GM23338 (cell line): ENCODE measurements at regions not wholly inside any gene's neighbourhood (a gene's known extent, or its start where the extent isn't known, plus 50 kb on each side); places are given as distances from the start of the nearest gene placed in this dataset.

Experiments used
- ATAC-seq: fragments of 200-7000 bp; cut with Tn5 transposase; 3 replicates; pipeline ENCODE4 v1.9.1; 2020
- DNase-seq: peaks from one replicate; pipeline ENCODE4 v3.0.0-alpha.2; 2015; ENCODE audit warnings: low spot score
- H2AFZ ChIP-seq: fragments of 200-600 bp; sonication (generic); 2 replicates; pipeline ENCODE4 v1.8.0; 2016; ENCODE audit warnings: antibody characterized with exemption, mild to moderate bottlenecking, moderate library complexity
- H3F3A ChIP-seq: fragments of 200-600 bp; sonication (generic); replicated peaks from 2 replicates; pipeline ENCODE4 v1.8.0; 2017; ENCODE audit warnings: antibody characterized with exemption, mixed run types, low read depth
- H3K27ac ChIP-seq: fragments of 200-600 bp; sonication (generic); 2 replicates; pipeline ENCODE4 v1.6.1; 2016; ENCODE audit warnings: low read depth
- H3K27me3 ChIP-seq: fragments of 200-600 bp; sonication (generic); 2 replicates; pipeline ENCODE4 v1.8.0; 2016; ENCODE audit warnings: mild to moderate bottlenecking, mixed run types, moderate library complexity; ENCODE audit not compliant: insufficient read depth
- H3K36me3 ChIP-seq: fragments of 200-600 bp; sonication (generic); 2 replicates; pipeline ENCODE4 v1.8.0; 2016; ENCODE audit warnings: mild to moderate bottlenecking; ENCODE audit not compliant: insufficient read depth
- H3K4me1 ChIP-seq: fragments of 200-600 bp; sonication (generic); 2 replicates; pipeline ENCODE4 v1.8.0; 2016; ENCODE audit warnings: mild to moderate bottlenecking, moderate library complexity; ENCODE audit not compliant: insufficient read depth
- H3K4me2 ChIP-seq: fragments of 200-600 bp; sonication (generic); 2 replicates; pipeline ENCODE4 v1.7.1; 2017; ENCODE audit warnings: mixed run types
- H3K4me3 ChIP-seq: fragments of 200-600 bp; sonication (generic); 2 replicates; pipeline ENCODE4 v1.6.1; 2016; ENCODE audit warnings: mixed run types
- H3K79me2 ChIP-seq: fragments of 200-600 bp; sonication (generic); replicated peaks from 2 replicates; pipeline ENCODE4 v1.8.0; 2017; ENCODE audit warnings: mild to moderate bottlenecking; ENCODE audit not compliant: insufficient read depth
- H3K9me2 ChIP-seq: fragments of 200-600 bp; sonication (generic); 2 replicates; pipeline ENCODE4 v1.8.0; 2017; ENCODE audit not compliant: insufficient read depth
- H4K20me1 ChIP-seq: fragments of 200-600 bp; sonication (generic); replicated peaks from 2 replicates; pipeline ENCODE4 v1.8.0; 2017; ENCODE audit warnings: mild to moderate bottlenecking; ENCODE audit not compliant: insufficient read depth
- H3K27ac Mint-ChIP-seq: 2 replicates; pipeline ENCODE4 v1.8.0; 2020; ENCODE audit warnings: inconsistent platforms, mild to moderate bottlenecking, moderate library complexity, mixed read lengths
- H3K27me3 Mint-ChIP-seq: 3 replicates; pipeline ENCODE4 v1.8.0; 2022; ENCODE audit warnings: low read depth, mild to moderate bottlenecking, moderate library complexity, mixed read lengths, inconsistent platforms; ENCODE audit not compliant: insufficient read depth, poor library complexity
- H3K36me3 Mint-ChIP-seq: 3 replicates; pipeline ENCODE4 v1.8.0; 2021; ENCODE audit warnings: low read depth, mild to moderate bottlenecking, inconsistent platforms, moderate library complexity, mixed read lengths
- H3K4me1 Mint-ChIP-seq: 3 replicates; pipeline ENCODE4 v1.8.0; 2020; ENCODE audit warnings: mild to moderate bottlenecking, inconsistent platforms, mixed read lengths
- H3K4me3 Mint-ChIP-seq: 3 replicates; pipeline ENCODE4 v1.8.0; 2021; ENCODE audit warnings: moderate library complexity, mild to moderate bottlenecking, inconsistent platforms, mixed read lengths
- H3K9me3 Mint-ChIP-seq: 3 replicates; pipeline ENCODE4 v1.8.0; 2020; ENCODE audit warnings: moderate library complexity, mild to moderate bottlenecking, inconsistent platforms, mixed read lengths
- CREB1 ChIP-seq: fragments of 250-450 bp; sonication (Bioruptor Pico); IDR thresholded peaks from 2 replicates; pipeline ENCODE4 v1.5.0; 2020; ENCODE audit warnings: low read depth, mild to moderate bottlenecking, moderate library complexity
- CTCF ChIP-seq, 2 experiments: fragments of 200-600 bp in 1 of 2; sonication (generic) in 1 of 2; conservative IDR thresholded peaks; 2 replicates each; pipeline versions ENCODE4 v1.5.1 to v1.6.1; 2016 to 2017; ENCODE audit warnings: antibody characterized with exemption in 2 of 2, low read depth in 2 of 2, mild to moderate bottlenecking in 2 of 2, moderate library complexity in 1 of 2
- ETS1 ChIP-seq: IDR thresholded peaks from 2 replicates; pipeline ENCODE4 v1.6.1; 2016; ENCODE audit warnings: antibody characterized with exemption
- EZH2 ChIP-seq: fragments of 200-600 bp; sonication (generic); IDR thresholded peaks from one replicate; pipeline ENCODE4 v1.8.0; 2017; ENCODE audit warnings: antibody characterized with exemption, mild to moderate bottlenecking, low read depth; ENCODE audit not compliant: unreplicated experiment
- EZH2phosphoT487 ChIP-seq: fragments of 200-600 bp; sonication (generic); IDR thresholded peaks from one replicate; pipeline ENCODE4 v1.8.1; 2018; ENCODE audit warnings: antibody characterized with exemption; ENCODE audit not compliant: unreplicated experiment
- JUNB ChIP-seq: IDR thresholded peaks from one replicate; pipeline ENCODE4 v1.6.1; 2016; ENCODE audit warnings: antibody characterized with exemption; ENCODE audit not compliant: unreplicated experiment
- NANOG ChIP-seq: IDR thresholded peaks from 2 replicates; pipeline ENCODE4 v1.6.1; 2016; ENCODE audit warnings: antibody characterized with exemption, borderline replicate concordance
- POLR2AphosphoS5 ChIP-seq: IDR thresholded peaks from 2 replicates; pipeline ENCODE4 v1.6.1; 2016; ENCODE audit warnings: antibody characterized with exemption, low read depth
- REST ChIP-seq: IDR thresholded peaks from one replicate; pipeline ENCODE4 v1.6.1; 2018; ENCODE audit warnings: antibody characterized with exemption; ENCODE audit not compliant: unreplicated experiment
- STAT1 ChIP-seq: IDR thresholded peaks from one replicate; pipeline ENCODE4 v1.6.1; 2016; ENCODE audit warnings: antibody characterized with exemption; ENCODE audit not compliant: unreplicated experiment
- ZNF114 ChIP-seq: fragments of 250-450 bp; sonication (Bioruptor Pico); IDR thresholded peaks from 2 replicates; pipeline ENCODE4 v1.5.0; 2020; ENCODE audit warnings: mild to moderate bottlenecking, moderate library complexity
- ZNF331 ChIP-seq: fragments of 250-450 bp; sonication (Bioruptor Pico); IDR thresholded peaks from 2 replicates; pipeline ENCODE4 v1.5.0; 2020; ENCODE audit warnings: low read depth, mild to moderate bottlenecking, moderate library complexity
- ZNF462 ChIP-seq: fragments of 250-450 bp; sonication (Bioruptor Pico); IDR thresholded peaks from 2 replicates; pipeline ENCODE4 v1.5.0; 2020; ENCODE audit warnings: mild to moderate bottlenecking, moderate library complexity

- ATAC-seq (no peak), DNase-seq (no peak)
- 0 out of 2 replicates have a peak, but pooled peaks cover 2% of the 10 kb centered on the region for H3K9me2 ChIP-seq
- no peaks in the 10 kb centered on the region for H4K20me1 ChIP-seq
- Mint-ChIP-seq H3K27ac (no peak overlapping the region), H3K9me3 (peaks cover 5% of the 10 kb centered on the region; the same call in 1 of the 3 replicates), H3K27me3 (peaks cover 8% of the 10 kb centered on the region), H3K4me3 (no peak overlapping the region), H3K36me3 (no peaks in the 10 kb centered on the region), H3K4me1 (peaks cover 14% of the 10 kb centered on the region)
- H3K79me2 ChIP-seq = no peaks in the 10 kb centered on the region
- H3K27ac ChIP-seq = no peak overlapping the region
- H3K4me3 ChIP-seq = no peak overlapping the region
- H3K27me3 ChIP-seq = no peaks in the 10 kb centered on the region
- TF ChIP-seq ZNF114 (CRISPR knock-in tag) (no peak), EZH2phosphoT487 (no peak), CTCF (conservative IDR thresholded peaks at IDR 0.05; ENCODE audit: low read depth in 2 of 2) (no peak), REST (no peak), CREB1 (CRISPR knock-in tag) (no peak), ZNF462 (CRISPR knock-in tag) (no peak), NANOG (no peak), ETS1 (no peak), JUNB (no peak), EZH2 (no peak), ZNF331 (CRISPR knock-in tag) (no peak), POLR2AphosphoS5 (no peak), STAT1 (no peak)
- no peaks in the 10 kb centered on the region for H3K36me3 ChIP-seq
- peaks cover 14% of the 10 kb centered on the region; the same call in 1 of the 2 replicates for H3K4me1 ChIP-seq
- no peaks in the 10 kb centered on the region for H3F3A ChIP-seq
- no peak overlapping the region for H3K4me2 ChIP-seq
- H2AFZ ChIP-seq = no peak overlapping the region
Measured at GRCh38 chr10:30683496-30683895, 53.9 kb upstream of the LYZL2 start.
